Vagina (tissue), 2 donors: ENCODE measurements at regions not wholly inside any gene's neighbourhood (a gene's known extent, or its start where the extent isn't known, plus 50 kb on each side); places are given as distances from the start of the nearest gene placed in this dataset.

ENCODE experiments used
- CTCF ChIP-seq, 3 experiments: fragments of 450-650 bp in 2 of 3; fragments of 200-600 bp in 1 of 3; sonication (generic) in 1 of 3; IDR thresholded peaks; one replicate each; pipeline ENCODE4 v1.5.1; 2017 to 2019; ENCODE audit warnings: antibody characterized with exemption in 3 of 3, mild to moderate bottlenecking in 2 of 3, moderate library complexity in 2 of 3
- POLR2A ChIP-seq, 2 donors: fragments of 450-650 bp; IDR thresholded peaks; one replicate each; pipeline ENCODE4 v1.6.1; 2017; ENCODE audit warnings: antibody characterized with exemption in 2 of 2, mild to moderate bottlenecking in 2 of 2, moderate library complexity in 2 of 2
- POLR2AphosphoS5 ChIP-seq, 2 donors: sonication (generic); formaldehyde crosslinking; IDR thresholded peaks; one replicate each; pipeline ENCODE4 v1.9.0; 2017; ENCODE audit warnings: antibody characterized with exemption in 2 of 2, mild to moderate bottlenecking in 2 of 2, low read depth in 1 of 2; ENCODE audit not compliant: insufficient read depth in 1 of 2

DNA sequence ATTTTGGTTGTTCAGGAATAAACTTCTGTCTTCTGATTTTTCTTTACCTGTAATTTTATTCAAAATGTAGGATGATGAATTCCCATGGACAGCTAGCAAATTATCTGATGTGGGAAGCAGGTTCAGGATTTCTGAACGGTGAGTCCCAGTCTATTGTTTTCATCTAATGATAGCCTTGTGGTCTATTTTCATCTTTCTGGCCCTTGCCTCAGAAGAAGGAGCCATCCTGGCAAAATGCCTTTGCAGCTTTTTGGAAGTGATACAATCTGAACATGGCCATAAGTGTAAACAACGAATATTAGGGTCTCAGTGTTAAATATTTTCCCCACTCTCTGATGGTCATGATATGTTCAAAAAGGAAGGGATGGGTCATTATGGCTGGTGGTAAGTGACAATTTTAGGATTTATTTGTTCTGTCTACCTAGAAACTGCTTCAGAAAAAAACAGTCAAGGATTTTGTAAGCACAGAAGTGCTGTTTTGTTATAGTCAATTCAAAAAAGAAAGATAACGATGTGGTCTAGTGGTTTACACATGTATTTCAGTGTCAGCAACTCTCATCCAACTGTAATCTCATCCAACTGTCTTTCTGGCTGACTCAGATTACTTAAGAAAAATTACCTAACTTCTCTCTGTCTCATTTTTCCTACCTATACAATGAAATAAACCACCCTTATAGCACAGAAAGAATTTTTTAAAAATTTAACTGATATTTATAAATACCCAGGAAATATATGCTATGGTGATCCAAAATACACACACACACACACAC is 272.6 kb upstream of the ERBB4 start:
- TF ChIP-seq CTCF (IDR thresholded peaks at IDR 0.05) (no peak), POLR2A (IDR thresholded peaks at IDR 0.05) (no peak), POLR2AphosphoS5 (IDR thresholded peaks at IDR 0.05; ENCODE audit: insufficient read depth in 1 of 2, low read depth in 1 of 2) (no peak)
